ENCODE measurements at regions not wholly inside any gene's neighbourhood (a gene's known extent, or its start where the extent isn't known, plus 50 kb on each side); places are given as distances from the start of the nearest gene placed in this dataset.

GRCh38 chr14:101363261-101363555 lies 198.1 kb upstream of the DIO3 start:
- TF ChIP-seq EZH2 (IDR thresholded peaks at IDR 0.05) = no peak
- TF ChIP-seq POLR2AphosphoS5 (IDR thresholded peaks at IDR 0.05; ENCODE audit: borderline replicate concordance, low read depth, low read length) = no peak
- TF ChIP-seq FOXP2 (optimal IDR thresholded peaks at IDR 0.05; ENCODE audit: control extremely low read depth, extremely low read length, insufficient read depth) = no peak

Data from SK-N-MC (cell line).